ENCODE measurements at regions not wholly inside any gene's neighbourhood (a gene's known extent, or its start where the extent isn't known, plus 50 kb on each side); places are given as distances from the start of the nearest gene placed in this dataset.

DNA sequence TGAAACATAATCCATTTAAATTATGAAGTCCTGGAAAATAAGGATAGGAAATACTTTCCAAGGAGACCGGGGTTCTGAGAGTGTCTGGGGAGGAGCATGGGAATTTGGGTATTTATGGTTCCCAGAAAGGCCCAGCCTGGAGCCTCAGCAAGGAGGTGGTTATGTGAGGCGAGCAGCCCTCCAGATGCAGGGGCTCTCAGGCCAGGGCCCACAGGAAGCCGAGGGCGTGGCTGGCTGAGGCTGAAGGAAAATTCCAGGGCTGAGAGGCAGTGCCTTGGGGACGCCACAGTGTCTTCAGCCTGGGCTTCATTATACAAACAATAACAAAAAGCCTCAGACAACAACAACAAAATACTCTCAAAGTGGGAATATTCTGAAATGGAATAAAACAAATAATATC lies 86.9 kb upstream of the SERPINE2 start:
- Histone ChIP-seq H3K4me1 (no peaks in the 10 kb centered on the region), H3K79me2 (ENCODE audit: low read depth) (no peaks in the 10 kb centered on the region), H4K20me1 (ENCODE audit: low read depth) (no peaks in the 10 kb centered on the region), H3K27me3 (no peaks in the 10 kb centered on the region), H3K4me2 (no peak overlapping the region), H3K4me3 (no peak overlapping the region), H3F3A (ENCODE audit: low read depth) (no peaks in the 10 kb centered on the region), H3K9me3 (ENCODE audit: low read depth) (no peaks in the 10 kb centered on the region), H3K27ac (no peak overlapping the region), H2AFZ (replicated peaks) (no peak overlapping the region), H3K9ac (no peak overlapping the region), H3K36me3 (no peaks in the 10 kb centered on the region)
- TF ChIP-seq, protein P1, sequence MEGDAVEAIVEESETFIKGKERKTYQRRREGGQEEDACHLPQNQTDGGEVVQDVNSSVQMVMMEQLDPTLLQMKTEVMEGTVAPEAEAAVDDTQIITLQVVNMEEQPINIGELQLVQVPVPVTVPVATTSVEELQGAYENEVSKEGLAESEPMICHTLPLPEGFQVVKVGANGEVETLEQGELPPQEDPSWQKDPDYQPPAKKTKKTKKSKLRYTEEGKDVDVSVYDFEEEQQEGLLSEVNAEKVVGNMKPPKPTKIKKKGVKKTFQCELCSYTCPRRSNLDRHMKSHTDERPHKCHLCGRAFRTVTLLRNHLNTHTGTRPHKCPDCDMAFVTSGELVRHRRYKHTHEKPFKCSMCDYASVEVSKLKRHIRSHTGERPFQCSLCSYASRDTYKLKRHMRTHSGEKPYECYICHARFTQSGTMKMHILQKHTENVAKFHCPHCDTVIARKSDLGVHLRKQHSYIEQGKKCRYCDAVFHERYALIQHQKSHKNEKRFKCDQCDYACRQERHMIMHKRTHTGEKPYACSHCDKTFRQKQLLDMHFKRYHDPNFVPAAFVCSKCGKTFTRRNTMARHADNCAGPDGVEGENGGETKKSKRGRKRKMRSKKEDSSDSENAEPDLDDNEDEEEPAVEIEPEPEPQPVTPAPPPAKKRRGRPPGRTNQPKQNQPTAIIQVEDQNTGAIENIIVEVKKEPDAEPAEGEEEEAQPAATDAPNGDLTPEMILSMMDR (IDR thresholded peaks at IDR 0.05) = no peak
- TF ChIP-seq EZH2phosphoT487 (IDR thresholded peaks at IDR 0.05) = no peak
- TF ChIP-seq EZH2 (IDR thresholded peaks at IDR 0.05) = no peak
- DNase-seq (ENCODE audit: low spot score) = no peak
- H3K4me1 Mint-ChIP-seq = no peaks in the 10 kb centered on the region
- H3K9me3 Mint-ChIP-seq = peaks cover 2% of the 10 kb centered on the region
- H3K4me3 Mint-ChIP-seq = no peak overlapping the region
- no peaks in the 10 kb centered on the region for H3K36me3 Mint-ChIP-seq
- H3K27ac Mint-ChIP-seq = no peak overlapping the region
- no peaks in the 10 kb centered on the region for H3K27me3 Mint-ChIP-seq (ENCODE audit: insufficient read depth, low read depth)

- Mint-ChIP-seq H3K9me3 (peaks cover 12% of the 10 kb centered on the region), H3K27ac (no peak overlapping the region), H3K4me3 (no peak overlapping the region), H3K36me3 (no peaks in the 10 kb centered on the region), H3K4me1 (no peaks in the 10 kb centered on the region), H3K27me3 (ENCODE audit: insufficient read depth, low read depth) (no peaks in the 10 kb centered on the region)
- Histone ChIP-seq H3K4me1 (no peaks in the 10 kb centered on the region), H3K9ac (no peak overlapping the region), H3K27me3 (no peaks in the 10 kb centered on the region), H3K36me3 (no peaks in the 10 kb centered on the region), H3F3A (ENCODE audit: low read depth) (no peaks in the 10 kb centered on the region), H3K9me3 (ENCODE audit: low read depth) (no peaks in the 10 kb centered on the region), H2AFZ (replicated peaks) (no peak overlapping the region), H3K4me3 (no peak overlapping the region), H3K4me2 (no peak overlapping the region), H3K27ac (no peak overlapping the region), H4K20me1 (ENCODE audit: low read depth) (no peaks in the 10 kb centered on the region), H3K79me2 (ENCODE audit: low read depth) (no peaks in the 10 kb centered on the region)
- TF ChIP-seq EZH2 (IDR thresholded peaks at IDR 0.05) (no peak), EZH2phosphoT487 (IDR thresholded peaks at IDR 0.05) (no peak)
- TF ChIP-seq, protein P1 (IDR thresholded peaks at IDR 0.05) = no peak
- DNase-seq (ENCODE audit: low spot score) = no peak
Measured at GRCh38 chr2:224122542-224122941, 83.5 kb upstream of the SERPINE2 start.

DNA sequence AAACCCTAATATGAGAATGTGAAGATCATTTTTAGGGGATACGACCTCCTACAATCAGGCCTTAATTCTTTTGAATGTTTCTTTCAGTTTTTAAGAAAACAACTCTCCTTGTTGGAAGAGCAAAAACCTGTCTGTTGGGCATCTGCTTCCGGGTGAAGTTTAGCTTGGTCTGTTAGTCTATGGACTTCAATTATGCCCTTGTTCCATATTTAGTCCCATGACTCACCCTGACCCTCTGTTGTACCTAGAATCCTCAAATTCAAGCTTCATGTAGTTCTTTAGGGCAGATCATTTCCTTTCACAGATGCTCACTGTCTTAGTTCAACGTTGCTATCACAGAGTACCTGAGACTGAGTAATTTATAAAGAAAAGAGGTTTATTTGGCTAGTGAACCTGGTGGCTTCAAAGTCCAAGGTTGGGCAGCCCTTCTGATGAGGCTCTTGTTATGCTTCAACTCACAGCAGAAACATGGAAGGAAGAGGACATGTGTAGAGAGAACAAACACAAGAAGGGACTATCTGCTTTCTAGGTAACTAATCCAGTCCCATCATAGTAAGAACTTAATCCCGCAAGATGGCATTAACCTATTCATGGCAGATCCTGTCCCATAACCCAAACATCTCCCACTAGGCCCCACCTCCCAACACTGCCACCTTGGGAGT lies 82.5 kb upstream of the SERPINE2 start:
- DNase-seq (ENCODE audit: low spot score) = no peak
- H3K4me3 Mint-ChIP-seq = no peak overlapping the region
- TF ChIP-seq EZH2 (IDR thresholded peaks at IDR 0.05) = no peak
- no peak for TF ChIP-seq EZH2phosphoT487 (IDR thresholded peaks at IDR 0.05)
- TF ChIP-seq, protein P1 (IDR thresholded peaks at IDR 0.05) = no peak
- no peaks in the 10 kb centered on the region for H3K36me3 Mint-ChIP-seq
- no peaks in the 10 kb centered on the region for H3K36me3 ChIP-seq
- H3F3A ChIP-seq (ENCODE audit: low read depth) = no peaks in the 10 kb centered on the region
- H3K27ac Mint-ChIP-seq = no peak overlapping the region
- H3K9ac ChIP-seq = no peak overlapping the region
- H2AFZ ChIP-seq (replicated peaks) = no peak overlapping the region
- no peak overlapping the region for H3K27ac ChIP-seq
- no peaks in the 10 kb centered on the region for H3K79me2 ChIP-seq (ENCODE audit: low read depth)
- H4K20me1 ChIP-seq (ENCODE audit: low read depth) = no peaks in the 10 kb centered on the region
- H3K4me1 ChIP-seq = no peaks in the 10 kb centered on the region
- no peaks in the 10 kb centered on the region for H3K4me1 Mint-ChIP-seq
- H3K4me3 ChIP-seq = no peak overlapping the region
- no peaks in the 10 kb centered on the region for H3K27me3 ChIP-seq
- H3K4me2 ChIP-seq = no peak overlapping the region
- peaks cover 12% of the 10 kb centered on the region for H3K9me3 Mint-ChIP-seq
- no peaks in the 10 kb centered on the region for H3K9me3 ChIP-seq (ENCODE audit: low read depth)
- H3K27me3 Mint-ChIP-seq (ENCODE audit: insufficient read depth, low read depth) = no peaks in the 10 kb centered on the region
